HepG2 (cell line): ENCODE measurements at regions not wholly inside any gene's neighbourhood (a gene's known extent, or its start where the extent isn't known, plus 50 kb on each side); places are given as distances from the start of the nearest gene placed in this dataset.

ENCODE experiments used
- ATAC-seq: fragments of 200-7000 bp; cut with Tn5 transposase; 3 replicates; pipeline ENCODE4 v1.9.1; 2020; ENCODE audit warnings: mild to moderate bottlenecking, moderate library complexity
- BruUV-seq: library from RNA; stranded (reverse); fragments of 400-500 nt; replicated peaks from 2 replicates; lab custom pipeline; 2021; lab: Mats Ljungman, UMichigan
- CTCF ChIA-PET: fragments of 300-600 bp; formaldehyde crosslinking; extraction: SDS; loops from one replicate; lab custom pipeline; 2021; ENCODE audit warnings: low total read pairs, inconsistent platforms, low intra/inter-chr PET ratio; lab: Yijun Ruan, JAX
- POLR2A ChIA-PET: fragments of 350-600 bp; sonication (Branson Sonifier 250); formaldehyde crosslinking; loops from one replicate; lab custom pipeline; 2020; ENCODE audit warnings: antibody characterized with exemption, inconsistent platforms; lab: Yijun Ruan, JAX
- DNase-seq: peaks from one replicate; pipeline ENCODE4 v3.0.0-alpha.2; 2015; ENCODE audit warnings: low spot score
- FAIRE-seq: peaks from 3 replicates; lab custom pipeline; 2011; peaks lifted over from hg19 to GRCh38; lab: Jason Lieb, UNC
- H2AFZ ChIP-seq: one replicate; pipeline ENCODE4 v1.6.1; 2011; ENCODE audit warnings: low read length, inconsistent platforms
- H3K27ac ChIP-seq: fragments of 300-600 bp; 3 replicates; pipeline ENCODE4 v1.8.0; 2011; ENCODE audit warnings: mixed run types, mild to moderate bottlenecking, mixed read lengths, low read length, inconsistent platforms; ENCODE audit not compliant: insufficient read depth; ENCODE audit errors: extremely low read length
- H3K27me3 ChIP-seq, 2 experiments: fragments of 200-600 bp in 1 of 2; 2 replicates in 1 of 2; 3 replicates in 1 of 2; pipeline versions ENCODE4 v1.6.0 to v1.8.0; 2011; ENCODE audit warnings: low read length in 2 of 2, mild to moderate bottlenecking in 2 of 2, moderate library complexity in 2 of 2, inconsistent platforms in 1 of 2; ENCODE audit not compliant: insufficient read depth in 2 of 2, control insufficient read depth in 1 of 2
- H3K36me3 ChIP-seq, 2 experiments: fragments of 200-600 bp in 1 of 2; replicated peaks in 1 of 2; 2 replicates in 1 of 2; 3 replicates in 1 of 2; pipeline versions ENCODE4 v1.5.1 to v1.8.0; 2011; ENCODE audit warnings: low read length in 2 of 2, inconsistent platforms in 1 of 2; ENCODE audit not compliant: insufficient read depth in 2 of 2, control insufficient read depth in 1 of 2
- H3K4me1 ChIP-seq: 2 replicates; pipeline ENCODE4 v1.5.1; 2012; ENCODE audit warnings: low read length, inconsistent platforms; ENCODE audit not compliant: insufficient read depth
- H3K4me2 ChIP-seq: 2 replicates; pipeline ENCODE4 v1.6.0; 2011; ENCODE audit warnings: low read depth, low read length, inconsistent platforms
- H3K4me3 ChIP-seq, 3 experiments: fragments of 200-600 bp in 1 of 3; sonication (generic), shearing (Covaris generic) in 1 of 3; replicated peaks in 1 of 3; 2 replicates each; pipeline ENCODE4 v1.5.1; 2011 to 2016; ENCODE audit warnings: low read length in 3 of 3, inconsistent platforms in 2 of 3, low read depth in 2 of 3, mild to moderate bottlenecking in 2 of 3, control low read depth in 1 of 3, mixed read lengths in 1 of 3; ENCODE audit not compliant: insufficient read depth in 1 of 3
- H3K79me2 ChIP-seq: one replicate; pipeline ENCODE4 v1.6.1; 2011; ENCODE audit warnings: low read length, inconsistent platforms; ENCODE audit not compliant: insufficient read depth
- H3K9ac ChIP-seq: 2 replicates; pipeline ENCODE4 v1.6.0; 2011; ENCODE audit warnings: mild to moderate bottlenecking, low read depth, low read length, inconsistent platforms; ENCODE audit not compliant: insufficient read depth
- H3K9me3 ChIP-seq: 2 replicates; pipeline ENCODE4 v1.5.1; 2012; ENCODE audit warnings: mild to moderate bottlenecking, low read length
- H4K20me1 ChIP-seq: 2 replicates; pipeline ENCODE4 v1.6.0; 2011; ENCODE audit warnings: inconsistent platforms, mild to moderate bottlenecking, low read length, moderate library complexity; ENCODE audit not compliant: insufficient read depth
- AKAP8 ChIP-seq: sonication (generic); formaldehyde crosslinking; IDR thresholded peaks from 2 replicates; pipeline ENCODE4 v1.5.1; 2020; ENCODE audit warnings: mild to moderate bottlenecking, missing genetic modification reagents
- BCL3 ChIP-seq: sonication (generic); formaldehyde crosslinking; IDR thresholded peaks from 2 replicates; pipeline ENCODE4 v1.5.1; 2020; ENCODE audit warnings: mild to moderate bottlenecking, missing genetic modification reagents, moderate library complexity
- MBD4 ChIP-seq: IDR thresholded peaks from 2 replicates; pipeline ENCODE4 v1.6.1; 2012; ENCODE audit warnings: low read length, inconsistent platforms, borderline replicate concordance
- NFKB2 ChIP-seq: sonication (generic); formaldehyde crosslinking; IDR thresholded peaks from 2 replicates; pipeline ENCODE4 v1.4.0; 2020; ENCODE audit warnings: missing genetic modification reagents, borderline replicate concordance
- NR0B2 ChIP-seq: sonication (generic); formaldehyde crosslinking; IDR thresholded peaks from 2 replicates; pipeline ENCODE4 v1.4.0; 2020; ENCODE audit warnings: mild to moderate bottlenecking, missing genetic modification reagents
- PBX2 ChIP-seq: IDR thresholded peaks from 2 replicates; pipeline ENCODE4 v1.6.1; 2016; ENCODE audit warnings: control low read depth
- POGZ ChIP-seq: sonication (generic); formaldehyde crosslinking; IDR thresholded peaks from 2 replicates; pipeline ENCODE4 v1.4.0; 2020; ENCODE audit warnings: mild to moderate bottlenecking, missing genetic modification reagents
- PPARG ChIP-seq: conservative IDR thresholded peaks from 2 replicates; pipeline ENCODE4 v1.6.1; 2016; ENCODE audit warnings: missing biosample characterization, missing genetic modification reagents
- PRMT3 ChIP-seq: sonication (generic); formaldehyde crosslinking; IDR thresholded peaks from 2 replicates; pipeline ENCODE4 v1.8.1; 2022; ENCODE audit warnings: low read depth, mild to moderate bottlenecking, moderate library complexity, missing genetic modification reagents, borderline replicate concordance
- RBM22 ChIP-seq: fragments of 200-400 bp; formaldehyde crosslinking; optimal IDR thresholded peaks from 2 replicates; pipeline ENCODE3; 2017; ENCODE audit warnings: mild to moderate bottlenecking, low read length, moderate library complexity
- SMAD9 ChIP-seq: sonication (generic); formaldehyde crosslinking; IDR thresholded peaks from 2 replicates; pipeline ENCODE4 v1.5.1; 2020; ENCODE audit warnings: mild to moderate bottlenecking, missing genetic modification reagents
- TBL1XR1 ChIP-seq: fragments of 150-350 bp; IDR thresholded peaks from 2 replicates; pipeline ENCODE4 v1.6.1; 2014; ENCODE audit warnings: borderline replicate concordance, low read length; ENCODE audit not compliant: partially characterized antibody
- ZNF597 ChIP-seq: sonication (generic); formaldehyde crosslinking; IDR thresholded peaks from 2 replicates; pipeline ENCODE4 v1.5.0; 2020; ENCODE audit warnings: missing genetic modification reagents
- WGBS: methylation state at CpG from one replicate; pipeline ENCODE4 v1.1.6; 2017; ENCODE audit warnings: low lambda C conversion rate; 5-methylcytosine and 5-hydroxymethylcytosine counted together
- in situ Hi-C: cut with HindIII; loops from 2 replicates; pipeline ENCODE4 v1.10.0; 2017; ENCODE audit warnings: low pct_unique_long_range_greater_than_20kb; ENCODE audit not compliant: extremely low pct_ligation_motif_present
- intact Hi-C: fragments of 100-400 bp; cut with micrococcal nuclease; formaldehyde crosslinking; loops from one replicate; pipeline ENCODE4 v1.10.0; 2022; ENCODE audit not compliant: unreplicated experiment

- intact Hi-C loops = loop anchor here (5.0 kb wide), 1 partner anchor 1071 kb away; no protein-coding TSS in a partner anchor
- Histone ChIP-seq H3K27ac (no peak overlapping the region), H4K20me1 (no peaks in the 10 kb centered on the region), H3K4me1 (no peaks in the 10 kb centered on the region), H3K36me3 (no peaks in the 10 kb centered on the region), H3K79me2 (no peaks in the 10 kb centered on the region), H3K4me3 (no peak overlapping the region), H3K9me3 (peaks cover 7% of the 10 kb centered on the region), H2AFZ (no peak overlapping the region), H3K9ac (no peak overlapping the region), H3K4me2 (no peak overlapping the region), H3K27me3 (no peaks in the 10 kb centered on the region)
- TF ChIP-seq RBM22 (no peak), POGZ (CRISPR knock-in tag) (no peak), PBX2 (no peak), MBD4 (no peak), TBL1XR1 (no peak), PPARG (CRISPR knock-in tag) (no peak), NR0B2 (no peak), PRMT3 (CRISPR knock-in tag) (no peak), SMAD9 (CRISPR knock-in tag) (no peak), BCL3 (no peak), AKAP8 (CRISPR knock-in tag) (no peak), ZNF597 (CRISPR knock-in tag) (no peak), NFKB2 (CRISPR knock-in tag) (no peak)
- CTCF ChIA-PET = no interaction called here
- ATAC-seq (no peak), FAIRE-seq (no peak), DNase-seq (no peak)
- BruUV-seq = no TSS peak
- in situ Hi-C loops = no loop called here
- WGBS = 1% methylated on average over 3 of the region's 3 CpGs
- POLR2A ChIA-PET = no interaction called here
These were observed 449.6 kb downstream of the GPATCH2 start for GRCh38 chr1:217181176-217181746.
